Nucleus accumbens (tissue), 56 donors: ENCODE measurements at regions not wholly inside any gene's neighbourhood (a gene's known extent, or its start where the extent isn't known, plus 50 kb on each side); places are given as distances from the start of the nearest gene placed in this dataset.
"Not testable (repeated sequence)": the region's sequence is repeated elsewhere in the genome, so short reads cannot be mapped to it uniquely, and the experiment has no call there.

Source experiments
- DNase-seq, 56 donors: peaks; one replicate each; lab custom pipeline; 2025; lab: John Stamatoyannopoulos, UW

GRCh38 chr6:1445650-1446330 is 56.4 kb downstream of the FOXF2 start:
- DNase-seq, result no peak

- DNase-seq, result no peak
Observed at GRCh38 chr6:1449896-1450295, 60.5 kb downstream of the FOXF2 start.

GRCh38 chr6:1453024-1453423 is 63.6 kb downstream of the FOXF2 start:
- DNase-seq, result no peak

- not testable (repeated sequence) for DNase-seq
Observed at GRCh38 chr6:1456816-1457215, 67.4 kb downstream of the FOXF2 start.

- no peak for DNase-seq
Observed at GRCh38 chr6:1461207-1461606, 71.8 kb downstream of the FOXF2 start.

- DNase-seq, result no peak
Observed at GRCh38 chr6:1461736-1462135, 72.4 kb downstream of the FOXF2 start.

GRCh38 chr6:1463275-1463674 is 73.9 kb downstream of the FOXF2 start:
- DNase-seq, result no peak

- DNase-seq, result no peak
Observed at GRCh38 chr6:1463751-1464426, 74.5 kb downstream of the FOXF2 start.

GRCh38 chr6:1464781-1465370 is 75.5 kb downstream of the FOXF2 start:
- no peak for DNase-seq

- DNase-seq, result no peak
Observed at GRCh38 chr6:1468126-1468525, 78.8 kb downstream of the FOXF2 start.

GRCh38 chr6:1470040-1470439 is 80.7 kb downstream of the FOXF2 start:
- DNase-seq, result no peak

GRCh38 chr6:1472643-1473042 is 83.3 kb downstream of the FOXF2 start:
- DNase-seq, result no peak

- no peak for DNase-seq
Observed at GRCh38 chr6:1473166-1473565, 83.8 kb downstream of the FOXF2 start.

GRCh38 chr6:1473598-1473997 is 84.2 kb downstream of the FOXF2 start:
- DNase-seq, result no peak

- no peak for DNase-seq
Observed at GRCh38 chr6:1474205-1474604, 84.8 kb downstream of the FOXF2 start.

- no peak for DNase-seq
Observed at GRCh38 chr6:1475174-1475573, 85.8 kb downstream of the FOXF2 start.

- DNase-seq, result no peak
Observed at GRCh38 chr6:1477432-1478090, 88.2 kb downstream of the FOXF2 start.

- DNase-seq, result not testable (repeated sequence)
Observed at GRCh38 chr6:1478163-1478826, 88.9 kb downstream of the FOXF2 start.

GRCh38 chr6:1479095-1479494 is 89.7 kb downstream of the FOXF2 start:
- DNase-seq, result no peak

- DNase-seq, result no peak
Observed at GRCh38 chr6:1479601-1480221, 90.3 kb downstream of the FOXF2 start.
